GM21619 (cell line): ENCODE measurements at regions not wholly inside any gene's neighbourhood (a gene's known extent, or its start where the extent isn't known, plus 50 kb on each side); places are given as distances from the start of the nearest gene placed in this dataset.
"Not testable (repeated sequence)": the region's sequence is repeated elsewhere in the genome, so short reads cannot be mapped to it uniquely, and the experiment has no call there.

ENCODE experiments used
- ATAC-seq: cut with Tn5 transposase; IDR thresholded peaks from one replicate; pipeline ENCODE4 v1.9.1; 2021; ENCODE audit not compliant: unreplicated experiment

DNA sequence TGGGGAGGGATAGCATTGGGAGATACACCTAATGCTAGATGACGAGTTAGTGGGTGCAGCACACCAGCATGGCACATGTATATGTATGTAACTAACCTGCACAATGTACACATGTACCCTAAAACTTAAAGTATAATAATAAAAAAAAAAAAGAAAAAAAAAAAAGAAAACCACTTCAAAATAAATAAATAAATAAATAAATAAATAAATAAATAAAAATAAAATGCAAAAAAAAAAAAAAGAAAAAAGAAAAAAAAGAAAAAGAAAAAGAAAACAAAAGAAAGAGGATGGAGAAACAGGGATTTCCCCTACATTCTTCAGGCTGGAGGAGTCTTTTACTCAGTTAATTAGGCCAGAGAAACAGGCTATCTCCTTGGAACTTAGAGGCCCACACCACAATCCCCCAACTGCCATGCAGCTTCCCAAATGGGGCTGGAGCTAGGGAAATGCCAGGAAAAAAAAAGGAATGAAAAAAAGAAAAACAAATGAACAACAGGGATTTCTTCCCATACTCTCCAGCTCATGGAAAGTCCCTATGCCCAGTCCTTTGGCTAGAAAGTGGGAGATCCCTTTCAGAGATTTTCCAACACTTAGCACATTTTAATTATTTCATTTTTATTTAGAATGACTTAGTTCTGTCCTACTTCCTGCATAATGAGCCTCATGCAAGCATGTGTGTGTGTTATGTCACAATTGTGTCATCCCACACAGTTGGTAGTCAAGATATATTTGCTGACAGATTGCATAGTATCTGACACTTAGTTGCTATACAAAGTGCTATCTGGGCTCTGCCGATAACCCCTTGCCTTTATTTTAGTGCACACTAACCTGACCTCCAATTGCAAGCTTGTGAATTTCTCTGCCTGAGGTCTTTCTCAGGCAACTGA is 486.4 kb downstream of the PLPP3 start:
- ATAC-seq, result no peak

DNA sequence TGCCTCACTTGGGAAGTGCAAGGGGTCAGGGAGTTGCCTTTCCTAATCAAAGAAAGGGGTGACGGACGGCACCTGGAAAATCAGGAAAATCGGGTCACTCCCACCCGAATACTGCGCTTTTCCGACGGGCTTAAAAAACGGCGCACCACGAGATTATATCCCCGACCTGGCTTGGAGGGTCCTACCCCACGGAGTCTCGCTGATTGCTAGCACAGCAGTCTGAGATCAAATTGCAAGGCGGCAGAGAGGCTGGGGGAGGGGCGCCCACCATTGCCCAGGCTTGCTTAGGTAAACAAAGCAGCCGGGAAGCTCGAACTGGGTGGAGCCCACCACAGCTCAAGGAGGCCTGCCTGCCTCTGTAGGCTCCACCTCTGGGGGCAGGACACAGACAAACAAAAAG is 489.5 kb downstream of the PLPP3 start:
- not testable (repeated sequence) for ATAC-seq

DNA sequence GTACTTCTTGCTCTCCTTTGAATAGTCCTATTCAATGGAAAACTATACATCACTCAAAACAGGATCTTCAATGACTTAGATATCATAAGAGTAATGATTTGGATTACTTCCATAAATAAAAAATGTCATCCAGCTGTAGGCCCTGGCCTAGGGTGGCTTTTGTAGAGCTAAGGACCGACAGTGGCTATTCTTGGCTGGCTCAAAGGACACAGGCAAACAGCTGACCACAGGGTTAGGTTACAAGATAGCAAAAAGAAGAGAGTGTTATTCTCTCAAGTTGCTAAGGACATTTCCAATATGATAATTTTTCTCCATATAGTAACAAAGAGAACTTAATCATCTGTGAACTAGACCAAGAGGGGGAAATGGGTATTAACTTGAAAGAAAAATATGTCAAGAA is 495.1 kb downstream of the PLPP3 start:
- no peak for ATAC-seq

DNA sequence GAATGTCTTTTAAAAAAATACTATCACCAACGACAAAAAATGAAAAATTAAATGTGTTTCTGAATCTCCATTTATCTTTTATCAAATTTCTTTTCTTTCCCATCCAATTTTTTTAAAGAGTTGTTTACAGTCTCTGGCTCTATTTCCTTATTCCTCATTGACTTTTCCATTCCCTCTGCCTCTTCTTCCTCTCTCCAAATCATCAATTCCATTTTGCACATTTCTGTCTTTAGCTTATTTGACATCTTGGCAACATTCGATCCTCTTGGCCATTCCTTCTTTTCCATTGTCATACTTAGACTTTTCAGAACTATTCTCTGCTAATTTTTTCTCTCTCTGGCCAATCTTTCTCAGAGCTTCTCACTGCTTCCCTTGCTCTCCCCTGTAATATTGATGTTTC is 497.6 kb downstream of the PLPP3 start:
- ATAC-seq, result no peak

DNA sequence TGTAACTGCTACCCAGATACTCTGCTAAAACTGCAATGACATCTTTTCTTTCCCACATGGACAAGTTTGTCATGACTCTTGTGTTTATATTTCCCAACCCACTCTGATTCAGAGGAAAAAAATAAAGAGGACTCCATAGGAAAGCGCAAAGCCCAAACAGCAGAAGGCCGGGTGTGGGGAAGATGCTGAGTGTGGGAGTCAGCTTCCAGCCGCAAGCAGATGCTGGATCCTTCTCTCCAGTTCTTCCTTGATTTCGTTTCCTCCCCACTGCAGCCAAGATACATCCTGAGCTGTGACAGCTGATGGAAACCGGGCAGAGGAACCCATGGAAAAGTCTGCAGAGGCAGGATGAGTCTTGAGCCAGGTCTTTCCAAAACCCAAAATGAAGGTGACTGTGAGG is 498.2 kb downstream of the PLPP3 start:
- ATAC-seq, result no peak

DNA sequence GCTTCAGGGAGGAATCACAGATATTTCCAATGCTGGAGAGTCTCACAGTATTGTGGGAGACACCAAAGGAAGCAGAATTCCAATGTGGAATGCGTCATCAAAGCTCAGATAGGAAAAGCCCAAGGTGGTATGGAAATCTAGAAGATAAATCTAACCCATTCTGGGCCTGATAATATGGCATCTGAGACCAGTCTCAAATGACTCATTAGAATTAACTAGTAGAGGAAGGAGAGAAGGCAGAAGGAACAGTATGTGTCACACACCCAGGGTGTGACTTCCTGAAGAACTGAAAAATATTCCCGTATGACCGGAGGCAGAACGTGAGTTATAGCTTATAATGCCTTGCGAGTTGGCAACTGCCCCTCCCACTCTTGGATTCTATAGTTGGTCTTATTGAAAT is 499.2 kb downstream of the PLPP3 start:
- ATAC-seq, result no peak

DNA sequence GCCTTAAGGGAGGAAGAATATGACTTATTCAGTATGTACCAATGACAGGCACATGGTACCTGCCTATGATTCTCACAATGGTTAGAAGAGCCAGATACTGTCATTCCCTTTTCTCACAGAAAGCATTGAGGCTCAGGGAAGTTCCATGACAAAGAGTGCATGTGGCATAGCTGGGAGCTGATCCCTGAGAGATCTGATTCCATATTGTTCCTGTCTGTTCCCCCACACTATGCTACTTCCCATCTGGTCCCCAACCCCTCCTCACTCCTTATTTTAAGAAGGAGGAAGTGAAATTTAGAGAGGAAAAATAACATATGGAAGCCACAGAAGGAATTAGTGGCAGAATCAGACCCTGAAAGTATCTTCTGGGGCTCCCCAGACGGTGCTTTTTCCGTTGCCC is 500.0 kb downstream of the PLPP3 start:
- ATAC-seq, result no peak

DNA sequence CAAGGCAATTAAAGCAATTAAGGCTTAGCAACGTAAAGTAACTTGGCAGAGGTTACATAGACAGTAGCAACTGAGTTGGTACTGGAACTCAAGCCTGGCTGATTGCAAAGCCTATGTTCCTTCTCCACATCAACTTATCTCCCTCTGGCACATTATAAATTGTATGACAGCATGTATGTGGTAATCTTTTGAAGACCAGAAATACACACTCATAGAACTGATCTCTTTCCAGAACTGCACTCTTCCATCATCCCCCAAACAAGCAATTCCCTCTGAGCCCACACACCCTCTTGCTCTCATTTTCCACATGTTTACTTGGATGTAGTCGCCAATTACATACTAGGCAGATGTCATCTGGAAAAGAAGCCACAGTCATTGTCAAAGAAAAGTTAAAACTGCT is 502.2 kb downstream of the PLPP3 start:
- ATAC-seq, result no peak

DNA sequence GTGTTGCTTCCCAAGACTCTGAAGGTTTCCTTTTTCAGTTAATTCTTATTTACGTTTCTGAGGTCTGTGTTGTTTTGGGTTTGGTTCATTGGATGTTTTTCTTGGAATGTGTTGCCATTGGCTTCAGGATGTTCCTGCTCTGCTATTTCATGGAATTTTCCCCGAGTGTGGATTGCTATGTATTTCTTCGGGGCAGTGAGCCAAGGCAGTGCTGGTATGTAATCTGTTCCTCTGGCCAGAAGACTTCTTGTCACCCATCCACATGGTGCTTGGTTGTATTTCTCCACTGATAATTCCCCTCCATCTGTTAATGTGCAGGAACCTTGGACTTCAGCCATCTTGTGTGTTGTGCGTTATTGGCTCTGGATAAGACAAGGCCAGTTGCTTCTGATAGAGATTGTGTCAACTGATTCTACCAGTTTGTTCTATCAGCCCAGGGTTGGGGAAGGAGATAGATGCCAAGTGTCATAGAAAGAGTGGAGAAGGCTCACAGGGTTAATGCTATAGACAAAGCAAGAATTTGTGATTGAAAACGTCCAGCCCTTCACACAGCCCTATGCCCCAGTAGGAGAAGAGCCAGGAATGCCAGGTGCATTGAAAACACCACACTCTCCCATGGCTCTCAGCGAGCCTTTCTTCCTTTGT is 505.2 kb downstream of the PLPP3 start:
- no peak for ATAC-seq

DNA sequence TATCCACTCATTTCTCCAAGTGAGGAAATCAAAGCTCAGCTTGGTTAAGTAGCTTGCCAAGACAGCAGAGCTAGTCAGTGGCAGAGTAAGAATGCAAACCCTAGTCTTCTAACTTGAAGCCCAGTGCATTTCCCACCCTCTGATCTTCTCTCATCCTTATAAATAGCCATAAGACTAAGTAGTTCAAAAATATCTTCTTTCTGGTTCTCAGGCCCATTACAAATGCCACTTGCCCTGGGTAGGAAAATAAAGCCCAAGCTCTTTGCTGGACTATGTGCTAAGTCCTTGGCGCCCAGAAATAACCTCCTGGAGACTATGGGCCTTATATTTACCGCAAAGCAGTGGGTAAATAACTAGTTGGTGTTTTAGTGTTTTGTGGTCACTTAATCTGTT is 505.8 kb downstream of the PLPP3 start:
- ATAC-seq, result no peak

DNA sequence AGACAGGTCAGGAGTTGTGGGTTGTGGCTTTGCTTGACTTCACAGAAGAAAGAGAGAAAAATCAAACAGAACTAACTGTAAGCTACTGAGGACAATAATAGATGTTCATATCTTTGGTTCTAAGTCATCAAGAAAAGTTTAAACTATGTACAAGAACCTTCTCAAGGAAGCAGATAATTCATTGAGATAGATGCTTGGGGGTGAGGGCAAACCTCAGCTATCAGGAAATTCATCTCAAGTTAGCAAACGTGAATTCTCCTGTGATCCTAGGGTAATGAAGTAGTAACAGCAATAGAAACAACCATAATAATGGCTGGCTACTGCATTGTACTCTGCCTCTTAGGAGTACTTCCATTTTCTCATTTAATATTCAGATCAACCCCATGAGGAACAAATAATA is 506.2 kb downstream of the PLPP3 start:
- ATAC-seq, result no peak

DNA sequence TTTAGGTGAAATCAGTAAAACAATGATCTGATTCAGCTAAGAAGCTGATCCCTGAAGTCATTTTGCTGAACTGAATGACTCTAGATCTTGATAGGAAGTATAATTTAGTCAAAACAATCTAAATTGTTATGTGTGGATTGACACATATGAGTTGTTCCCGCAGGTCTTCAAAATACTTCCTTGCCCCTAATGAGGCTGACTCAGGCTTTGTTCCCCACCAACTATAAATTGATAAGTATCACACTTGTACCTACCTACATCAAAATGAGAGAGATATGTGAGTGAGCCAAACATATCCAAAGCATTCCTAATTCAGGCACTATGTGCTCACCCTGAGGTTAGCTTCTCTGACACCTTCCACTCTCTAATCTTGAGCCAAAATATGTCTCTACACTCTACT is 507.1 kb downstream of the PLPP3 start:
- no peak for ATAC-seq

DNA sequence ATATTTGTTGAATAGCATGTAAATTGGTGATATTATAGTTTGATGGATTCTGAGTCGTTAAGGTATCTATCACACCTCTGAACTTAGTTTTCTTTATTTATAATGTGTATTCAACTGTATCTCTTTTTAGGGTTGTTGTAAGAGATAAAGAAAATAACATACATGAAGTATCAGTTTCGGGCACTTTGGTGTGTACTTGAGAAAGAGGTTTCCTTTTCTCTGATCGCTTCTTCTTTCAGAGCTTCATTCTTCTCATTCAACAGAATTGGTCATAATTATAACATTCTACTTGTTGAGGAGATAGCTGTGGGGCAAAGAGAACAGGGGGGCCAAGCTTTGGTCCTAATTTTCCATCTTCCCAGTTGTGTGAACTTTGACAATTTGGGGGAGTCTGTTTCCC is 508.0 kb downstream of the PLPP3 start:
- no peak for ATAC-seq

DNA sequence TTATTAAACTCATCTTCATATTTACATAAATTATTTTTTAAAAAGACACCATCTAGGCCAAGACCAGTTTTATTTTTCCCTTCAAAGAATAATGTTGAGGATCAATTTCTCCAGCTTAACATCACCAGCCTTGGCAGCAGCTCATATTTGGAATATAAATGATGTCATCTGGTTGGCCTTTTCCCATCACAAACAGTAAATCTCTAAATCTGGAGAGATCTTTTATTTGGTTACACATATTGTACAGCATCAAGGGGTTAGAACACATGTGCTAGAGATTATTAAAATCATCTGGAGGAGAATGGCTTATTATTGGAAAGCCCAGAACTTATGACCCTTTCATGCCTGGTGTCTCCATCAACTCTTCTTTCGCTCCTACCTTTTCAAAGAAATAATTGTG is 508.8 kb downstream of the PLPP3 start:
- no peak for ATAC-seq

DNA sequence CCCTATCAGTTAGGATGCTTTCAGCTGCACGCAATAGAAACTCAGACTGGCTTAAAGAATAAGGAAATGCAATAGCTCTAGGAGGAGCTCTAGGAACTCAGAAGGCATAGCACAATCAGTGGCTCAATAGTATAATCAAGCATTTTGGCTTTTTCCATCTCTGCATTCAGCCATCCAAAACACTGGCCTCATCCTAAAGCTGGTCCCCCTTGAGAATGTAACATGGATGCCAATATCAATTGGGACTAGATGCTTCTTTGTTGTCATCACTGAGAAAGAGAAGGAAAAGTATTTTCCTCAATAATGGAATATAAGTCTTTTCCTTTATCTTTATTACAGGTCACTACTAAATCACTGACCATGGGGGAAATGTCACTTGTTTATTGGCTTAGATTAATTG is 509.5 kb downstream of the PLPP3 start:
- ATAC-seq, result no peak

DNA sequence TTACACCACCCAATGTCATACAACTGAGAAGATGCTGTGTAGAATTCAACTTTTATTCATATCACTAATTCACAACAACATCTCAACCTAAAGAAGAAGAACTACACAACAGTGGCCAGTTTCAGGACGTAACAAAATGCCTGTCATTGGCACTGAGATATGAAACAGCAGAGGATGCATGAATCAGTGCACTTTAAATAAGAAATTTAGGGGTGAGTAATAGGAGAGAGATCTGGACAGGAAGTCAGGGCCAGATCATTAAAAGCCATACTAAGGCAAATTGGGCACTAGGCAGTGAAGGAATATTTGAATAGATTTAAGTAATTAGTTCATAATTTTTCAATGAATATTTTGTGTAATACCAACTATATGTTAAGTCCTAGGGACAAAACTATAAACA is 510.5 kb downstream of the PLPP3 start:
- ATAC-seq, result no peak

DNA sequence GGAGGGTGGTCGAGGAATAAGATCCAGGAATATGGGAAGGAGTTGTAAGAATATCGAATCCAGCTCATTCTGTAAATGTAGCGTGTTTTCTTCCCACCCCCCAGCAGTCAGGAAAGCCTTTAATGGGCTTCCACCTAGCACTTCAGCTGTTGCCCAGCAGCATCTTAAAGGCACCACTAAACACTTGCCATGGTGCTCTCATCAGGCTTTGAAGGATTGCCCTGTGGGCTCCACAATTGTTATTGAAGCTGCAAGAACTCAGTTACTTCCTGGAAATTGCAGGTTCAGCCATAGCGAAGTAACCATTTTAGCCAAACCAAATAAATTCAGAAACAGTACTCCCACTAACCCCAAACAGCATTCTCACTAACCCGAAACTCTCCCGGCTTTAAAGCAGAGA is 511.2 kb downstream of the PLPP3 start:
- ATAC-seq, result no peak

DNA sequence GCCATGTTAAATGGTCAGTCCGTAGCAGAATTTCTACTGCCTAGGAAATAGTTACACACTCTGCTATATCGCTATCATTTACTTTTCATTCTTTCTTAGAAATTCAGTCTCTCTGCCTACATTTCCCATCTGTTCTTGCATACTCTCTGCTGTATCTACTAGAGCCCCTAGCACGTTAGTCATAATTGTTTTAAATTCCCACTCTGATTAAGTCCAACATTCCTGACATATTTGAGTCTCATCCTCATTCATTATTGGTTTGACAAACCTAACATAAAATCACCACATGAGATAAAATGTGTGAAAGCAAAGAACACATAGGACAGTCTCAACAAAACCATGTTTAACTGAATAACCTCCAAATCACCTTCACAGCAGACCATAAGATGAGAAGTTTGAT is 513.6 kb downstream of the PLPP3 start:
- no peak for ATAC-seq

DNA sequence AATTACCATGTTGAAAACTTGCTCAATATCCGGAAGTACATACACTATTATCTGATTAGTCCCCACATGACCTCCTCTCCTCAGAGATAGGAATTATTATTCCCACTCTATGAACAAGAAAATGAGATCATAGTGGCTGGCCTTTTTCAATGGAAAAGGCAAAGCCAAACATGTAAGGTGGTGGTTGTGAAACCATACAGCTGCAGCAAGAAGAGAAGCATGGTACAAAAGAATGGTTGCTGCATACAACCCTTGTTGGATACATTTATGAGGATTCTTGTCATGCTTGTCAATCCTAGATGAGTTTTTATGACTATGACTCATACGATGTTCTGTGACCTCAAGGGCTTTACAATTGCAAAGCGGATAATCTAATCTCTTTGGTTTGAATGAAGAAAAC is 514.7 kb downstream of the PLPP3 start:
- ATAC-seq, result no peak

DNA sequence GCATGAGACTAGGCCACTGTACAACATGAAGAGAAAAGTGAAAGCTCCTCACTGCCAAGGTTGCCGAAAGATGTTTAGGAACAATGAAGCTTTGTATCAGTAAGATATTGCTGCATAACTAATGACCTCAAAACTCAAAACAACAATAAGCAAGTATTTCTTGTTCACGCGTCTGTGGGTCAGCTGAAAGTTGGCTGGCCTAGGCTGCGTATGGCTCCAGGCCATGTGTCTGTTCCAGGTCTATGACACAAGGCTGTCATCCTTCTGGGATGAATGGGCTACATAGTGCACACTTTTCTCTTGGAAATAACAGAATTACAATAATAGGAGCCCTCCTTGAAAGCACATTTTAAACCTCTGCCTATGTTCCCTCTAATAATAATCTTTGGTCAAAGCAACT is 515.9 kb downstream of the PLPP3 start:
- ATAC-seq, result no peak

DNA sequence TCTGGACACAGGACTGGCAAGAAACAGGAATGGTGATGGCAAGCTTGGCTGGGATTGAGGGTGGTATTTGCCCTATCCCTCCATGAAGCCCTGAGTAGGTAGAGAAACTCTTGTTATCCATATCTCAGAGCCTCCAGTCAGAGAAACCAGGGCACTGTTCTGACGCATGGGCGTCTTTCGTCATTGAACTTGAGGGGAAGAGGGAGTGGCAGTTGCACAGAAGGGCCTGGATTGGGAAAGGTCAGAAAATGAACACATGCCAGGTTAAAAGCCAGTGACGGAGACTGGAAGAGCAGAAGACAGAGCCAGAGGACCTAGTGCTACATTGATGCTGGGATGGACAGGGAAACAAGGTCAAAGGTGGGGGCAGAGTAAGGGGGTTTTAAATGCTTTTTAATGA is 516.7 kb downstream of the PLPP3 start:
- no peak for ATAC-seq

DNA sequence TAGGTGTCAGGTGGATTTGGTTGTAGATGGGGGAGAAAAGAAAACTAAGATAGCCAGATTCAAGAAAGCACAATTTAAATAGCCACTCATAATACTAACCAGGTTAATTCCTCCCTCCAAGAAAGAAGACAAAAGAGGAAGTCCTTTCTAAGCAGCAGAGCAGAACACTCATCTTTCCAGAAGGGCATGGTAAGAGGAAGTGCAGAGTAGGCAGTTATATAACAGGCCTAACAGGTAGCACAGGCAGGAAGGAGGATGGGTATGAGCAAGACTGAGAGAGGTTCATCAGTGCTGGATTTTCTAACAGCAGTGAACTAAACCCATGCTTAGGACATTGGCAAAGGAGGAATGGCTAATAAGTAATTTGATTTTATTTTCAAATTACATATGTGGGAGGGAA is 517.5 kb downstream of the PLPP3 start:
- no peak for ATAC-seq

DNA sequence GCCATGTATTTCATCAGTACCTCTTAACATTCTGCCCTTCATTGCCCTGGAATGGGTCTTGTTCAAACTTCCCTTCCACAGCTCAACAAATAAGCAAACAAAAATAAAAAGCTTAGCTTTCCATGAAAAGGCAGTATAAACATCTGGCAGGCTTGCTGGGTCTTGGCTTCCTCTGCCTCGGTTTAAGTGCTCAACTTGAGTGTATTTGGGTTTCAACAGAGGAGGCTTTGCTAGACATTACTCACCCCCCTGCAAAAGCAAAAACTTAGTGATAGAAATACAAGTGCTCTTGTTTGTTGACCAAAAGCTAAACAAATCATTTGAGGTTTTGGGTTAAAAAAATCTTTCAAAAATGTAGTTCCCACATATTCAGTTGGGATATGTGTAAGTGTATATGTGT is 518.5 kb downstream of the PLPP3 start:
- no peak for ATAC-seq
